ENCODE measurements at regions not wholly inside any gene's neighbourhood (a gene's known extent, or its start where the extent isn't known, plus 50 kb on each side); places are given as distances from the start of the nearest gene placed in this dataset.

DNA sequence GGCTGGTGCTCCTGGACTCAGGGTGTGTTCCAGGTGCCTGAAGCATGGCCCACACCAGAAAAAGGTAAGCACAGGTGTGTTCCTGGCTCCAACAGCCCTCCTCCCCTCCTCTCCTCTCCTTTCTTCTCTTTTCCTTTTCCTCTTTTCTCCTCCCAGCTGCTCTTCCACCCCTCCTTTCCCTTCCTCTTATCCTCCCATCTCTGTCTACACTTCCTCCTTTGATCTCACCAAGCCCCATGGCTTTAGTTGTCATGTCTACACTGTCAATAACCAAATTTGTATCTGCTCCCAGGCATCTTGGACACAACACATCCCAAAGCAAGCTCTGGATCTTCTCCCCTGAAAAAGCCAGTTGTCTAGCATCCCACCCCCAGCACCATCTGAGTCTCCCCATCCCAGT lies 56.7 kb upstream of the LAPTM5 start:
- no peak for DNase-seq (ENCODE audit: low read depth)
- H3K4me3 ChIP-seq (ENCODE audit: control insufficient read depth, low read depth, low read length): no peak overlapping the region
- TF ChIP-seq, protein P1, sequence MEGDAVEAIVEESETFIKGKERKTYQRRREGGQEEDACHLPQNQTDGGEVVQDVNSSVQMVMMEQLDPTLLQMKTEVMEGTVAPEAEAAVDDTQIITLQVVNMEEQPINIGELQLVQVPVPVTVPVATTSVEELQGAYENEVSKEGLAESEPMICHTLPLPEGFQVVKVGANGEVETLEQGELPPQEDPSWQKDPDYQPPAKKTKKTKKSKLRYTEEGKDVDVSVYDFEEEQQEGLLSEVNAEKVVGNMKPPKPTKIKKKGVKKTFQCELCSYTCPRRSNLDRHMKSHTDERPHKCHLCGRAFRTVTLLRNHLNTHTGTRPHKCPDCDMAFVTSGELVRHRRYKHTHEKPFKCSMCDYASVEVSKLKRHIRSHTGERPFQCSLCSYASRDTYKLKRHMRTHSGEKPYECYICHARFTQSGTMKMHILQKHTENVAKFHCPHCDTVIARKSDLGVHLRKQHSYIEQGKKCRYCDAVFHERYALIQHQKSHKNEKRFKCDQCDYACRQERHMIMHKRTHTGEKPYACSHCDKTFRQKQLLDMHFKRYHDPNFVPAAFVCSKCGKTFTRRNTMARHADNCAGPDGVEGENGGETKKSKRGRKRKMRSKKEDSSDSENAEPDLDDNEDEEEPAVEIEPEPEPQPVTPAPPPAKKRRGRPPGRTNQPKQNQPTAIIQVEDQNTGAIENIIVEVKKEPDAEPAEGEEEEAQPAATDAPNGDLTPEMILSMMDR (IDR thresholded peaks at IDR 0.05; ENCODE audit: control insufficient read depth, insufficient read depth, low read depth, low read length, missing control alignments): no peak

DNA sequence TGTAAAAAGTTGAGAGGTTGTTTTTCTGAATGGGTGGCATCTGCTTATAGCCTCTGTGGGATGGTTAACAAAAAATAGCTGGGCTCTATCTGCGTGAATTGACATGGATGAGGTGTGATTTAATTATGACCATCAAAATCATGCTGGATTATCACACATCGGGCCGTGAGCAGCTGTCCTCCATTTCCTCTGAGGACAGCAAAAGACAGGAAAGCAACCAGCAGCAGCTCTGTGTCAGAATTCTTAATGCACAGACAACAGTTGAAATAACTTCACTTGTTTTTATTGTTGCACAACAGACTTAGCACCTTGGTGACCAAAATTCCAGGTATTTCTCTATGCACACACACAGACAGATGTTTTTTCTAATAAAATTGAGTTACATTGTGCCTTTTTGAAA lies 54.5 kb upstream of the LAPTM5 start:
- TF ChIP-seq, protein P1 (IDR thresholded peaks at IDR 0.05; ENCODE audit: control insufficient read depth, insufficient read depth, low read depth, low read length, missing control alignments): no peak
- DNase-seq (ENCODE audit: low read depth): no peak
- no peak overlapping the region for H3K4me3 ChIP-seq (ENCODE audit: control insufficient read depth, low read depth, low read length)

DNA sequence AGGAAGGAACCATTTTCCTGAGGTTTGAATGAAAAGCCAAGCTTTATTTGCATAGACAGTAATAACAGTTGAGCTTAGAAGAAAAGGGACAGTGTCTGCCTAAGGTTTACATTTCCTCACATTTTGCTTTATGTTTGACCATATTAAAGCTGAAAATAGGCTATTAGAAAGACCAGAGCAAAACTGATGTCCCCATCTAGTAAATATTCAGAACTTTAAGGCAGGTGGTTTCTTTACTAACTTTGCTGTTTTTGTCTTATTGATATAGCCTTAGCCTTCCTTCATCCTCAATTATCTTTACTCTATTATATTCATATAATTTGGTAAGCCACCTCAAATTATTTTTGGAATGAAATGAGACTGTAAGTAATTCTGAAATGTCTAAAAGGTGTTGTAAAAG lies 53.6 kb upstream of the LAPTM5 start:
- no peak overlapping the region for H3K4me3 ChIP-seq (ENCODE audit: control insufficient read depth, low read depth, low read length)
- no peak for DNase-seq (ENCODE audit: low read depth)
- TF ChIP-seq, protein P1 (IDR thresholded peaks at IDR 0.05; ENCODE audit: control insufficient read depth, insufficient read depth, low read depth, low read length, missing control alignments): no peak

DNA sequence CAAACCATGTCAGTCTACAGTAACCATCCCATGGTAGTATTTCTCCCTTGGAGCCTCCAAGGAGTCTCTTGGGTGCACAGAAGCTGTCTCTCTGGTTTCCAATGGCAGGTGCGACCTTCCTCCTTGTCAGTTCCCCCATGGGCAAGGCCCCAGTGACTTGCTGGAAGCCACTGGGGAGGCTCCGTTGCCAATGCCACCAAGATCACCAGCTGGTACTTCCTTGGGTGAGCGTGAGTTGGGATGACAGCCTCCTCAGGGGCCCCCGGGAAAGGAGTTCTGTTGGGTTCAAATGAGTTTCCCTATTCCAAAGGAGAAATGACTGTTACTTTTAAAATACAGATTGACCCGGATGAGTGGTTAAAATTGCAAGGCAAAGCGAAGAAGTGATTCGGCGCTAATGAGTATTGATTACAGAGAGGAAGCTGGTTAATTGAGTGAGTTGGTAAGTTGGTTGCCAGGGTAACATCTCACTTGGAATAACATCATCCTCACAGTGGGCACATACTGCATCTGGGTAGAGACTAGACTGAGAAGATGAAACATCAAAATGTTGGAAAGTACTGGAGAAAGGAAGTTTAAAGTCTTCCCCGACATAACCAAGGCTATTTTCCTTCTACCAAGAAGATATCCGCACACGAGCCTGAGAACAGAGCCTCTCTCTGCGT lies 53.0 kb upstream of the LAPTM5 start:
- TF ChIP-seq, protein P1 (IDR thresholded peaks at IDR 0.05; ENCODE audit: control insufficient read depth, insufficient read depth, low read depth, low read length, missing control alignments): no peak
- no peak overlapping the region for H3K4me3 ChIP-seq (ENCODE audit: control insufficient read depth, low read depth, low read length)
- no peak for DNase-seq (ENCODE audit: low read depth)

DNA sequence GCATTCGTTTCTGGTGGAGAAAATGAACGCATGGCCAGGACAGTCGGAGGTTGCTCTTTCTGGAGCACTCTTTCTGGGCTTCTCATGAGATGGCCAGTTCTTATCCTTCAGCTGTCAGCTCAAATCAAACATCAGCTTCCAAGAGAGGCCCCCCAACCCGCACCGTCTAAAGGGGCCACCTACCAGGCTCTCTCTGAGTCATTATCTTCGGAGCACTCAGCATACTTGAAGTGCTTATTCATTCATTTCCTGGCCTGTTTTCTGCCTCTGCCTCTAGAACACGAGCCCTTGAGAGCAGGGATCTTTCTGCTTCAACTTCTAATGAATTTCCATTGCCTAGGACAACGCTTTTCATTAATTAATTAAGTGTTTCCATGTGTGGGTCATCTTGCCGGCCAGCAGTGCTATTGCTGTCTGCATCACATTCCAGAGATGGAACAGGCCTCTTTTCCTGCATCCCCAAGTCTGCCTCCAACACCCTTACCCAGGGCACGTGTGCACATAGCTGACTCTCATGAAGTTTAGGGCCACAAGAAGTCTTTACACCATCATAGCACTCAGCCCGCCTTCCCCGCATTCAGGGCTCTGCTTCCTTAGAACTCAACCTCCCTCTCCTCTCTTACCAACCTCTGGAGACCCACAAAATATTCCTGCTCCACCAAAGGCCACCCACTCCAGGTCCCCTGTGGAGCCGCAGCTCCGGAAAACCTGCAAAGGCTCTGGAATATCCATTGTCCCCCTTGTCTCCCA lies 52.1 kb upstream of the LAPTM5 start:
- H3K4me3 ChIP-seq (ENCODE audit: control insufficient read depth, low read depth, low read length): no peak overlapping the region
- DNase-seq (ENCODE audit: low read depth): peak; percentile 27
- TF ChIP-seq, protein P1 (IDR thresholded peaks at IDR 0.05; ENCODE audit: control insufficient read depth, insufficient read depth, low read depth, low read length, missing control alignments): no peak

DNA sequence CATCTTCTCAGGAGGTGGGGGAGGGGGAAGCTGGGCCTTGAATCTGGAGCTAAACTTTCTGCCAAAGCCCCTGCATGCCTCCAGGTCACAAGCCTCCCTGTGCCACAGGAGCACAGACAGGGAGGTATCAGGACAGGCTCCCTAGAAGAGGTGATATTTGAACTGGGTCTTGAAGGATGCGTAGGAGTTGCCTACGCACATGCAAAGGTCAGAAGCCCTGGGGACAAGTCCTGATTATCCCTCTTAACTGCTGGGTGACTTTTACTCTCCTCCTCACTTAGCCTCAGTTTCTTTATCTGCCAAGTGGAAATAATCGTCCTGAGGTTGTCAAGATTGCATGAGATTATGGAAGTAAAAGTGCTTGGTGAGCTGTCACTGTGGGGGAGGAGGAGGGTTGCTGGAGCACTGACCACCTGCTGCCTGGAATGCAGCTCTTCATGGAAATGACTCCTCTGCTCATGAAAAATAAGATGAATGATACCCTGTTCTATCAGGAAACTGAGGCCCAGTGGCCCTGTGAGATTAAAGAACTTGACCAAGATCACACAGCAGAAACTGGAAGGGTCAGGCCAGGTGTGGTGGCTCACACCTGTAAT lies 50.6 kb upstream of the LAPTM5 start:
- TF ChIP-seq, protein P1 (IDR thresholded peaks at IDR 0.05; ENCODE audit: control insufficient read depth, insufficient read depth, low read depth, low read length, missing control alignments): no peak
- DNase-seq (ENCODE audit: low read depth): no peak
- H3K4me3 ChIP-seq (ENCODE audit: control insufficient read depth, low read depth, low read length): no peak overlapping the region
